Breast epithelium (tissue), 3 donors: ENCODE measurements at regions not wholly inside any gene's neighbourhood (a gene's known extent, or its start where the extent isn't known, plus 50 kb on each side); places are given as distances from the start of the nearest gene placed in this dataset.

ENCODE experiments used
- CTCF ChIP-seq, 3 donors: fragments of 450-650 bp; IDR thresholded peaks; one replicate each; pipeline ENCODE4 v1.5.1; 2016 to 2017; ENCODE audit warnings: antibody characterized with exemption in 3 of 3, mild to moderate bottlenecking in 3 of 3, moderate library complexity in 3 of 3
- POLR2A ChIP-seq: fragments of 450-650 bp; IDR thresholded peaks from one replicate; pipeline ENCODE4 v1.6.1; 2016; ENCODE audit warnings: antibody characterized with exemption, mild to moderate bottlenecking, moderate library complexity
- POLR2AphosphoS5 ChIP-seq, 3 donors: sonication (generic); formaldehyde crosslinking; IDR thresholded peaks; one replicate each; pipeline ENCODE4 v1.6.1; 2017; ENCODE audit warnings: antibody characterized with exemption in 3 of 3

DNA sequence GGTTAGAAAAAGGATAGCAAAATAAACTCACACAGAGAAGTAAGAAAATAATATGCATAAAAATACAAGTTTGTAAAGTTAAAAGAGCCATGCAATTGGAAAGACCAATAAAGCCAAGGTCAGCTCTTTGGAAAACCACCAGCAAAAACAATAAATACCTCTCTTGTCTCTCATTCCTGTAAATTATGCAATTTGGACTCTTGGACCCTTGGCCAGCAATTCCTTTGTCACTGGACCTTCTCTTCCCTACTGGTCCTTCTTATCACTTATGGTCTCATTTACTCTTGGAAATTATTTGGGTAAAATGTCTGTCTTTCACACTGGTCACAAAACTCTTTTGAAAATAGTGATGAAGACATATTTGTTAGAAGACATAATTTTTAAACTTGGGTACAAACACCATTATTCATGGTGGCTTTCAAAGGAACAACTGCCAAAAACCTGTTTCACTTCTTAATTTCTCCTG lies 379.5 kb downstream of the TMEM232 start:
- TF ChIP-seq CTCF (IDR thresholded peaks at IDR 0.05) (no peak), POLR2AphosphoS5 (IDR thresholded peaks at IDR 0.05) (no peak), POLR2A (no peak)
